H9 (cell line): ENCODE measurements at regions not wholly inside any gene's neighbourhood (a gene's known extent, or its start where the extent isn't known, plus 50 kb on each side); places are given as distances from the start of the nearest gene placed in this dataset.

Experiments
- DNase-seq: peaks from one replicate; pipeline ENCODE4 v3.0.0-alpha.2; 2017
- H2AFZ ChIP-seq: one replicate; pipeline ENCODE4 v1.6.1; 2013; ENCODE audit warnings: mild to moderate bottlenecking, low read length, control low read depth, moderate library complexity
- H2AK5ac ChIP-seq: 2 replicates; pipeline ENCODE4 v1.6.1; 2013; ENCODE audit warnings: low read length, control low read depth, mixed read lengths; ENCODE audit not compliant: insufficient read length
- H2BK120ac ChIP-seq: one replicate; pipeline ENCODE4 v1.6.1; 2013; ENCODE audit warnings: low read depth, mild to moderate bottlenecking, low read length, control low read depth, inconsistent platforms; ENCODE audit not compliant: poor library complexity, severe bottlenecking
- H2BK12ac ChIP-seq: 2 replicates; pipeline ENCODE4 v1.6.1; 2013; ENCODE audit warnings: low read length, control low read depth, mixed read lengths, low read depth; ENCODE audit not compliant: insufficient read length
- H2BK15ac ChIP-seq: 2 replicates; pipeline ENCODE4 v1.6.1; 2013; ENCODE audit warnings: low read depth, low read length, control low read depth
- H2BK20ac ChIP-seq: one replicate; pipeline ENCODE4 v1.6.1; 2013; ENCODE audit warnings: low read depth, mild to moderate bottlenecking, low read length, control low read depth, inconsistent platforms; ENCODE audit not compliant: poor library complexity, severe bottlenecking
- H2BK5ac ChIP-seq: 2 replicates; pipeline ENCODE4 v1.6.1; 2013; ENCODE audit warnings: low read length, control low read depth, mixed read lengths; ENCODE audit not compliant: insufficient read length
- H3K14ac ChIP-seq: 2 replicates; pipeline ENCODE4 v1.6.1; 2013; ENCODE audit warnings: low read length, control low read depth; ENCODE audit not compliant: insufficient read depth
- H3K18ac ChIP-seq: 2 replicates; pipeline ENCODE4 v1.6.1; 2013; ENCODE audit warnings: low read depth, mild to moderate bottlenecking, mixed read lengths, low read length, control low read depth; ENCODE audit not compliant: insufficient read length
- H3K23ac ChIP-seq: 2 replicates; pipeline ENCODE4 v1.6.1; 2013; ENCODE audit warnings: low read length, control low read depth, mixed read lengths, low read depth; ENCODE audit not compliant: insufficient read length
- H3K23me2 ChIP-seq: 2 replicates; pipeline ENCODE4 v1.6.1; 2013; ENCODE audit warnings: low read depth, mild to moderate bottlenecking, mixed read lengths, low read length, control low read depth; ENCODE audit not compliant: insufficient read length, poor library complexity, severe bottlenecking
- H3K27ac ChIP-seq: 2 replicates; pipeline ENCODE4 v1.5.1; 2013; ENCODE audit warnings: low read length, control low read depth, mixed read lengths, low read depth; ENCODE audit not compliant: insufficient read length
- H3K27me3 ChIP-seq: 2 replicates; pipeline ENCODE4 v1.6.1; 2013; ENCODE audit warnings: low read length, control low read depth, inconsistent platforms; ENCODE audit not compliant: insufficient read depth
- H3K4ac ChIP-seq: 2 replicates; pipeline ENCODE4 v1.6.1; 2013; ENCODE audit warnings: low read depth, mild to moderate bottlenecking, control low read depth, inconsistent platforms, low read length, moderate library complexity
- H3K4me1 ChIP-seq: 2 replicates; pipeline ENCODE4 v1.6.1; 2013; ENCODE audit warnings: low read length, control low read depth, inconsistent platforms; ENCODE audit not compliant: insufficient read depth
- H3K4me2 ChIP-seq: 2 replicates; pipeline ENCODE4 v1.6.1; 2013; ENCODE audit warnings: low read length, control low read depth, mixed read lengths; ENCODE audit not compliant: insufficient read length, insufficient read depth
- H3K56ac ChIP-seq: 2 replicates; pipeline ENCODE4 v1.6.1; 2013; ENCODE audit warnings: low read depth, mild to moderate bottlenecking, mixed read lengths, low read length, control low read depth; ENCODE audit not compliant: insufficient read length
- H3K79me1 ChIP-seq: 2 replicates; pipeline ENCODE4 v1.6.1; 2013; ENCODE audit warnings: low read depth, mild to moderate bottlenecking, moderate library complexity, low read length, control low read depth, inconsistent platforms; ENCODE audit not compliant: insufficient read depth, poor library complexity, severe bottlenecking
- H3K79me2 ChIP-seq: 2 replicates; pipeline ENCODE4 v1.6.1; 2013; ENCODE audit warnings: low read length, control low read depth, inconsistent platforms; ENCODE audit not compliant: insufficient read depth
- H3K9ac ChIP-seq: 2 replicates; pipeline ENCODE4 v1.6.1; 2013; ENCODE audit warnings: low read length, control low read depth, mixed read lengths; ENCODE audit not compliant: insufficient read length; ENCODE audit errors: extremely low read depth
- H3K9me3 ChIP-seq: one replicate; pipeline ENCODE4 v1.6.1; 2013; ENCODE audit warnings: low read depth, low read length, inconsistent platforms; ENCODE audit not compliant: control insufficient read depth
- H3T11ph ChIP-seq: one replicate; pipeline ENCODE4 v1.6.1; 2013; ENCODE audit warnings: mild to moderate bottlenecking, low read length, control low read depth, inconsistent platforms
- H4K20me1 ChIP-seq: one replicate; pipeline ENCODE4 v1.6.1; 2013; ENCODE audit not compliant: control insufficient read depth, insufficient read length, insufficient read depth
- H4K5ac ChIP-seq: 2 replicates; pipeline ENCODE4 v1.6.1; 2013; ENCODE audit warnings: low read depth, mild to moderate bottlenecking, mixed read lengths, low read length, control low read depth; ENCODE audit not compliant: insufficient read length
- H4K8ac ChIP-seq: replicated peaks from 2 replicates; pipeline ENCODE4 v1.6.1; 2013; ENCODE audit warnings: low read length, control low read depth, mixed read lengths, low read depth; ENCODE audit not compliant: insufficient read length
- H4K91ac ChIP-seq: 2 replicates; pipeline ENCODE4 v1.6.1; 2013; ENCODE audit warnings: low read depth, mild to moderate bottlenecking, moderate library complexity, mixed read lengths, low read length, control low read depth; ENCODE audit not compliant: insufficient read length
- H3K27ac Mint-ChIP-seq, 3 experiments: 2 replicates in 2 of 3; 3 replicates in 1 of 3; pipeline ENCODE4 v1.8.0; 2020 to 2021; ENCODE audit warnings: mixed read lengths in 3 of 3, mild to moderate bottlenecking in 1 of 3, moderate library complexity in 1 of 3
- H3K27me3 Mint-ChIP-seq: 2 replicates; pipeline ENCODE4 v1.8.0; 2021; ENCODE audit warnings: low read depth, mild to moderate bottlenecking, moderate library complexity, mixed read lengths
- H3K36me3 Mint-ChIP-seq, 3 experiments: 2 replicates in 2 of 3; 3 replicates in 1 of 3; pipeline ENCODE4 v1.8.0; 2020 to 2021; ENCODE audit warnings: low read depth in 3 of 3, mixed read lengths in 3 of 3; ENCODE audit not compliant: insufficient read depth in 1 of 3
- H3K4me1 Mint-ChIP-seq, 2 experiments: 2 replicates each; pipeline ENCODE4 v1.8.0; 2020; ENCODE audit warnings: mixed read lengths in 2 of 2
- H3K4me3 Mint-ChIP-seq, 2 experiments: 2 replicates in 1 of 2; 3 replicates in 1 of 2; pipeline ENCODE4 v1.8.0; 2020 to 2021; ENCODE audit warnings: mild to moderate bottlenecking in 2 of 2, mixed read lengths in 2 of 2, moderate library complexity in 1 of 2
- H3K9me3 Mint-ChIP-seq, 2 experiments: 2 replicates in 1 of 2; 3 replicates in 1 of 2; pipeline ENCODE4 v1.8.0; 2020; ENCODE audit warnings: mild to moderate bottlenecking in 2 of 2, mixed read lengths in 2 of 2, moderate library complexity in 1 of 2
- CTCF ChIP-seq: fragments of 200-600 bp; sonication (generic); conservative IDR thresholded peaks from 3 replicates; pipeline ENCODE4 v1.8.0; 2021; ENCODE audit warnings: antibody characterized with exemption, mild to moderate bottlenecking
- WGBS: extraction: QIAGEN DNeasy Blood & Tissue Kit; methylation state at CpG from one replicate; pipeline ENCODE4 v1.1.7; 2013; ENCODE audit warnings: missing lambda C conversion rate, low lambda C conversion rate, mixed read lengths; ENCODE audit not compliant: insufficient read length; ENCODE audit errors: extremely low coverage; 5-methylcytosine and 5-hydroxymethylcytosine counted together

DNA sequence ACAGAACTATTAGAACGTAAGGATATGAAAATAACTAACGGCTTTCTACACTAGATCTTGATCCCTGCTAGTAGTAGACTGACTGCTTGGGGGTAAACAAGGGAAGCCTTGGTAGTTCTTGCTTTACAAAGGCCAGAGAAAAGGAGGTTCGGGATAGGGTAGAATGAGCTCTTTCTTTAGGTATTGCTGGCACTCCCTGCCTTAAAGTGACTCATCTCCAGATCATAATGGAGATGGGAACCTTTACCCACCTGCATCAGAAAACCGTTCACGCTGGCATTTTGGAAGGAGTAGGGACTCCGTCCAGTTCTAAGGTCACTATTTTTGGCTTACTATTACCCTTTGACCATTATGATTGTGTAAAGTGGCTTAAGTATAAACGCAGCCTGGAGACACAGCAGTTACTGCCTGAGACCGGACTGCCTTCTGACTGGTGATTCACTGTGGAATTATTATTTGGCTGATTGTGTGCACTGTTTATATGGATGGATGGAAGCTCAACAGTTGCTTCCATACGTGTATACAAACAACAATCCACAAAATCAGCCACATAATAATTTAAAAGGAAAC lies 482.5 kb downstream of the STK39 start:
- H3K27ac Mint-ChIP-seq = peak overlapping the region in 1 of 3 experiments; percentile 79; a peak in 1 of 7 replicates
- Histone ChIP-seq H2BK12ac (no peak overlapping the region), H4K91ac (no peak overlapping the region), H3K27me3 (no peaks in the 10 kb centered on the region), H3K79me1 (no peaks in the 10 kb centered on the region), H3K4ac (no peak overlapping the region), H3K14ac (no peak overlapping the region), H3K4me2 (no peak overlapping the region), H2BK15ac (no peak overlapping the region), H3T11ph (peak overlapping the region; percentile 17), H3K4me1 (no peaks in the 10 kb centered on the region; the same call in 1 of the 2 replicates), H2AFZ (no peak overlapping the region), H3K79me2 (no peaks in the 10 kb centered on the region), H2AK5ac (no peak overlapping the region), H3K23me2 (no peaks in the 10 kb centered on the region), H3K23ac (no peak overlapping the region), H3K56ac (no peak overlapping the region), H4K5ac (no peak overlapping the region), H4K8ac (no peak overlapping the region), H3K18ac (no peak overlapping the region), H3K9me3 (no peaks in the 10 kb centered on the region), H4K20me1 (no peaks in the 10 kb centered on the region), H3K27ac (no peak overlapping the region), H3K9ac (no peak overlapping the region), H2BK5ac (no peak overlapping the region), H2BK120ac (no peak overlapping the region), H2BK20ac (no peak overlapping the region)
- peaks cover 22 to 26% of the 10 kb centered on the region in 2 experiments for H3K4me1 Mint-ChIP-seq
- peaks cover 4 to 8% of the 10 kb centered on the region in 2 experiments; a peak in 3 of 5 replicates for H3K9me3 Mint-ChIP-seq
- H3K4me3 Mint-ChIP-seq = no peak overlapping the region
- no CpG with 5 or more reads among the region's 9 CpGs for WGBS
- H3K36me3 Mint-ChIP-seq = peaks cover 0 to 15% (median 5%) of the 10 kb centered on the region in 3 experiments; a peak in 4 of 7 replicates
- no peak for DNase-seq
- H3K27me3 Mint-ChIP-seq = no peaks in the 10 kb centered on the region
- TF ChIP-seq CTCF = no peak
